Endothelial cell of umbilical vein (primary cell): ENCODE measurements at regions not wholly inside any gene's neighbourhood (a gene's known extent, or its start where the extent isn't known, plus 50 kb on each side); places are given as distances from the start of the nearest gene placed in this dataset.

Experiments used
- BruUV-seq: library from RNA; stranded (reverse); fragments of 400-500 nt; replicated peaks from 2 replicates; lab custom pipeline; 2021; lab: Mats Ljungman, UMichigan
- CTCF ChIA-PET: fragments of 300-600, 350-600 bp; sonication (Branson Sonifier 250); formaldehyde crosslinking; loops from one replicate; lab custom pipeline; 2021; ENCODE audit warnings: antibody characterized with exemption, inconsistent platforms; lab: Charles Lee
- POLR2A ChIA-PET: fragments of 300-600, 350-600 bp; sonication (Branson Sonifier 250); formaldehyde crosslinking; loops from one replicate; lab custom pipeline; 2021; ENCODE audit warnings: antibody characterized with exemption, inconsistent platforms; lab: Charles Lee
- DNase-seq: peaks from one replicate; pipeline ENCODE4 v3.0.0-alpha.2; 2011; ENCODE audit warnings: low read depth, low spot score
- FAIRE-seq: peaks from 2 replicates; lab custom pipeline; 2011; peaks lifted over from hg19 to GRCh38; lab: Jason Lieb, UNC
- H2AFZ ChIP-seq: 2 replicates; pipeline ENCODE4 v1.6.0; 2012; ENCODE audit warnings: low read depth, low read length, control low read depth, inconsistent platforms
- H3K27ac ChIP-seq: 2 replicates; pipeline ENCODE4 v1.5.1; 2011; ENCODE audit warnings: low read depth, mild to moderate bottlenecking, control low read depth, low read length, moderate library complexity; ENCODE audit not compliant: insufficient read depth
- H3K27me3 ChIP-seq, 2 experiments: 2 replicates each; pipeline versions ENCODE4 v1.6.0 to v1.6.1; 2011; ENCODE audit warnings: low read length in 2 of 2, mixed read lengths in 1 of 2; ENCODE audit not compliant: control insufficient read depth in 2 of 2, insufficient read depth in 2 of 2
- H3K36me3 ChIP-seq, 2 experiments: 2 replicates in 1 of 2; 3 replicates in 1 of 2; pipeline ENCODE4 v1.5.1; 2011; ENCODE audit warnings: low read length in 2 of 2, mild to moderate bottlenecking in 1 of 2, moderate library complexity in 1 of 2; ENCODE audit not compliant: control insufficient read depth in 2 of 2, insufficient read depth in 2 of 2; ENCODE audit errors: extremely low read depth in 1 of 2
- H3K4me1 ChIP-seq: 3 replicates; pipeline ENCODE4 v1.5.1; 2011; ENCODE audit warnings: mild to moderate bottlenecking, low read length; ENCODE audit not compliant: control insufficient read depth, insufficient read depth; ENCODE audit errors: extremely low read depth
- H3K4me2 ChIP-seq: 2 replicates; pipeline ENCODE4 v1.6.1; 2011; ENCODE audit warnings: low read length, control low read depth, mixed read lengths; ENCODE audit not compliant: insufficient read depth
- H3K4me3 ChIP-seq, 3 experiments: fragments of 200-600 bp in 1 of 3; sonication (generic), shearing (Covaris generic) in 1 of 3; replicated peaks in 1 of 3; 2 replicates each; pipeline ENCODE4 v1.5.1; 2011 to 2016; ENCODE audit warnings: control low read depth in 3 of 3, low read length in 3 of 3, mild to moderate bottlenecking in 2 of 3, inconsistent platforms in 1 of 3, low read depth in 1 of 3, moderate library complexity in 1 of 3; ENCODE audit not compliant: insufficient read depth in 1 of 3
- H3K79me2 ChIP-seq: 2 replicates; pipeline ENCODE4 v1.6.0; 2012; ENCODE audit warnings: low read length, inconsistent platforms; ENCODE audit not compliant: control insufficient read depth, insufficient read depth
- H3K9ac ChIP-seq: replicated peaks from 2 replicates; pipeline ENCODE3; 2011; ENCODE audit warnings: low read length, control low read depth; ENCODE audit not compliant: insufficient read depth; ENCODE audit errors: extremely low read depth
- H3K9me1 ChIP-seq: replicated peaks from 3 replicates; pipeline ENCODE4 v1.6.0; 2011; ENCODE audit warnings: mild to moderate bottlenecking, low read length; ENCODE audit not compliant: control insufficient read depth, insufficient read depth; ENCODE audit errors: extremely low read depth
- H3K9me3 ChIP-seq: replicated peaks from 2 replicates; pipeline ENCODE4 v1.5.1; 2012; ENCODE audit warnings: low read length, inconsistent platforms; ENCODE audit not compliant: control insufficient read depth, insufficient read depth
- H4K20me1 ChIP-seq: replicated peaks from 2 replicates; pipeline ENCODE3; 2011; ENCODE audit warnings: mild to moderate bottlenecking, low read length; ENCODE audit not compliant: control insufficient read depth, insufficient read depth; ENCODE audit errors: extremely low read depth
- CTCF ChIP-seq, 2 donors: IDR thresholded peaks; 1 replicate in 1 of 2; 2 replicates in 1 of 2; pipeline ENCODE4 v1.5.1; 2011; ENCODE audit warnings: low read length in 2 of 2, mild to moderate bottlenecking in 2 of 2, moderate library complexity in 2 of 2, control low read depth in 1 of 2, inconsistent platforms in 1 of 2, low read depth in 1 of 2; ENCODE audit not compliant: insufficient read depth in 1 of 2; ENCODE audit errors: extremely low read depth in 1 of 2
- EZH2 ChIP-seq: IDR thresholded peaks from 2 replicates; pipeline ENCODE4 v1.6.1; 2012; ENCODE audit warnings: borderline replicate concordance, low read depth, mild to moderate bottlenecking, moderate library complexity, low read length, inconsistent platforms; ENCODE audit not compliant: severe bottlenecking
- FOS ChIP-seq: IDR thresholded peaks from 2 replicates; pipeline ENCODE4 v1.6.1; 2011; ENCODE audit warnings: mild to moderate bottlenecking, low read length, moderate library complexity, borderline replicate concordance; ENCODE audit not compliant: insufficient read depth
- GATA2 ChIP-seq: IDR thresholded peaks from 2 replicates; pipeline ENCODE4 v1.7.0; 2011; ENCODE audit warnings: low read depth, mild to moderate bottlenecking, moderate library complexity, mixed read lengths, low read length; ENCODE audit not compliant: insufficient read length, insufficient read depth
- JUN ChIP-seq: IDR thresholded peaks from 2 replicates; pipeline ENCODE4 v1.6.1; 2011; ENCODE audit warnings: borderline replicate concordance, low read depth; ENCODE audit not compliant: insufficient read length, insufficient read depth
- MAX ChIP-seq: IDR thresholded peaks from 2 replicates; pipeline ENCODE4 v1.6.1; 2011; ENCODE audit not compliant: insufficient read depth, insufficient read length
- MYC ChIP-seq: IDR thresholded peaks from one replicate; pipeline ENCODE4 v1.6.1; 2011; ENCODE audit warnings: mild to moderate bottlenecking, low read depth, low read length
- POLR2A ChIP-seq: IDR thresholded peaks from 2 replicates; pipeline ENCODE4 v1.6.1; 2012; ENCODE audit warnings: low read depth, mild to moderate bottlenecking, control low read depth, low read length
- POLR2AphosphoS5 ChIP-seq: IDR thresholded peaks from 2 replicates; pipeline ENCODE4 v1.6.1; 2012; ENCODE audit warnings: low read depth, mild to moderate bottlenecking, control low read depth, low read length, moderate library complexity; ENCODE audit not compliant: insufficient read depth
- dilution Hi-C: fragments of 300-500 bp; cut with MboI; formaldehyde crosslinking; loops from one replicate; pipeline ENCODE4 v1.15.0; 2019; ENCODE audit warnings: low sequenced_read_pairs; ENCODE audit not compliant: extremely low pct_ligation_motif_present
- intact Hi-C: fragments of 100-400 bp; cut with micrococcal nuclease; formaldehyde crosslinking; loops from one replicate; pipeline ENCODE4 v1.10.0; 2022

- H3K27me3 ChIP-seq = no peaks in the 10 kb centered on the region
- H3K27ac ChIP-seq = no peak overlapping the region
- no peaks in the 10 kb centered on the region for H3K9me3 ChIP-seq
- no peak for TF ChIP-seq FOS
- no peak for TF ChIP-seq GATA2
- TF ChIP-seq POLR2A = no peak
- no peak for TF ChIP-seq POLR2AphosphoS5
- no peak for TF ChIP-seq JUN
- no peak for TF ChIP-seq MYC
- TF ChIP-seq MAX = no peak
- TF ChIP-seq EZH2 = no peak
- no peak for TF ChIP-seq CTCF (IDR thresholded peaks at IDR 0.05; ENCODE audit: extremely low read depth in 1 of 2, insufficient read depth in 1 of 2, low read depth in 1 of 2, low read length in 2 of 2)
- no peaks in the 10 kb centered on the region for H3K9me1 ChIP-seq
- H3K36me3 ChIP-seq = no peaks in the 10 kb centered on the region
- DNase-seq (no peak), FAIRE-seq (no peak)
- H3K79me2 ChIP-seq = no peaks in the 10 kb centered on the region
- no peak overlapping the region for H2AFZ ChIP-seq
- H3K4me2 ChIP-seq = no peak overlapping the region
- ChIA-PET POLR2A (no interaction called here), CTCF (no interaction called here)
- no TSS peak for BruUV-seq
- no peaks in the 10 kb centered on the region for H4K20me1 ChIP-seq
- no peak overlapping the region for H3K9ac ChIP-seq
- intact Hi-C loops = no loop called here
- no peaks in the 10 kb centered on the region for H3K4me1 ChIP-seq
- H3K4me3 ChIP-seq = no peak overlapping the region
- dilution Hi-C loops = no loop called here
Measured at GRCh38 chr1:63248216-63248615, 74.2 kb upstream of the FOXD3 start.
